Neuronal stem cell (in vitro differentiated cells): ENCODE measurements at regions not wholly inside any gene's neighbourhood (a gene's known extent, or its start where the extent isn't known, plus 50 kb on each side); places are given as distances from the start of the nearest gene placed in this dataset.

Experiments used
- DNase-seq: peaks from one replicate; pipeline ENCODE4 v3.0.0-alpha.2; 2013; ENCODE audit warnings: low spot score
- H2AFZ ChIP-seq: one replicate; pipeline ENCODE4 v1.6.1; 2013; ENCODE audit warnings: mild to moderate bottlenecking, low read length, inconsistent platforms
- H2AK5ac ChIP-seq: 2 replicates; pipeline ENCODE4 v1.6.1; 2013; ENCODE audit warnings: low read depth, mild to moderate bottlenecking, inconsistent platforms, low read length, moderate library complexity, mixed read lengths
- H2BK120ac ChIP-seq: 2 replicates; pipeline ENCODE4 v1.6.1; 2013; ENCODE audit warnings: low read depth, mild to moderate bottlenecking, inconsistent platforms, low read length, moderate library complexity, mixed read lengths
- H2BK12ac ChIP-seq: one replicate; pipeline ENCODE4 v1.6.1; 2013; ENCODE audit warnings: low read length, inconsistent platforms
- H2BK15ac ChIP-seq: 2 replicates; pipeline ENCODE4 v1.6.1; 2013; ENCODE audit warnings: mild to moderate bottlenecking, low read length, inconsistent platforms, mixed read lengths
- H2BK5ac ChIP-seq: one replicate; pipeline ENCODE4 v1.6.1; 2013; ENCODE audit warnings: inconsistent platforms, mild to moderate bottlenecking, low read length, moderate library complexity
- H3K14ac ChIP-seq: one replicate; pipeline ENCODE4 v1.6.1; 2013; ENCODE audit warnings: low read length, inconsistent platforms
- H3K18ac ChIP-seq: 2 replicates; pipeline ENCODE4 v1.6.1; 2013; ENCODE audit warnings: low read length, inconsistent platforms
- H3K23ac ChIP-seq: 2 replicates; pipeline ENCODE4 v1.6.1; 2013; ENCODE audit warnings: low read depth, mild to moderate bottlenecking, mixed read lengths, low read length, inconsistent platforms; ENCODE audit not compliant: poor library complexity
- H3K27ac ChIP-seq: replicated peaks from 3 replicates; pipeline ENCODE4 v1.5.1; 2013; ENCODE audit warnings: low read length, inconsistent platforms
- H3K27me3 ChIP-seq, 3 experiments: 2 replicates each; pipeline ENCODE4 v1.6.1; 2013; ENCODE audit warnings: low read length in 3 of 3, mild to moderate bottlenecking in 2 of 3, inconsistent platforms in 1 of 3, low read depth in 1 of 3, mixed read lengths in 1 of 3, moderate library complexity in 1 of 3; ENCODE audit not compliant: control insufficient read depth in 3 of 3, insufficient read depth in 3 of 3
- H3K36me3 ChIP-seq, 2 donors: replicated peaks in 1 of 2; 2 replicates each; pipeline ENCODE4 v1.6.1; 2013; ENCODE audit warnings: low read length in 2 of 2; ENCODE audit not compliant: control insufficient read depth in 2 of 2, insufficient read depth in 2 of 2
- H3K4ac ChIP-seq: 2 replicates; pipeline ENCODE4 v1.6.1; 2013; ENCODE audit warnings: inconsistent platforms, mild to moderate bottlenecking, low read length, moderate library complexity
- H3K4me1 ChIP-seq, 2 donors: 1 replicate in 1 of 2; 2 replicates in 1 of 2; pipeline ENCODE4 v1.6.1; 2013; ENCODE audit warnings: low read length in 2 of 2, low read depth in 1 of 2; ENCODE audit not compliant: control insufficient read depth in 2 of 2, insufficient read depth in 1 of 2
- H3K4me2 ChIP-seq: one replicate; pipeline ENCODE4 v1.6.1; 2013; ENCODE audit warnings: mild to moderate bottlenecking, low read length, inconsistent platforms; ENCODE audit not compliant: insufficient read depth, poor library complexity, severe bottlenecking
- H3K4me3 ChIP-seq, 2 donors: 2 replicates each; pipeline ENCODE4 v1.5.1; 2013; ENCODE audit warnings: low read length in 2 of 2, mild to moderate bottlenecking in 2 of 2, inconsistent platforms in 1 of 2, moderate library complexity in 1 of 2
- H3K79me1 ChIP-seq: one replicate; pipeline ENCODE4 v1.6.1; 2013; ENCODE audit warnings: low read depth, mild to moderate bottlenecking, inconsistent platforms, low read length, moderate library complexity
- H3K9ac ChIP-seq: one replicate; pipeline ENCODE4 v1.6.1; 2013; ENCODE audit warnings: mild to moderate bottlenecking, low read depth, low read length, inconsistent platforms; ENCODE audit not compliant: poor library complexity
- H3K9me3 ChIP-seq, 2 donors: replicated peaks in 1 of 2; 2 replicates each; pipeline versions ENCODE3 to v1.6.1; 2013; ENCODE audit warnings: low read length in 2 of 2, mild to moderate bottlenecking in 2 of 2, inconsistent platforms in 1 of 2, low read depth in 1 of 2, mixed read lengths in 1 of 2, moderate library complexity in 1 of 2; ENCODE audit not compliant: control insufficient read depth in 2 of 2, insufficient read depth in 1 of 2
- H4K8ac ChIP-seq: one replicate; pipeline ENCODE4 v1.6.1; 2013; ENCODE audit warnings: low read depth, mild to moderate bottlenecking, inconsistent platforms, low read length, moderate library complexity
- H4K91ac ChIP-seq: one replicate; pipeline ENCODE4 v1.6.1; 2013; ENCODE audit warnings: low read length, low read depth, mild to moderate bottlenecking, inconsistent platforms; ENCODE audit not compliant: poor library complexity
- WGBS, 2 donors: extraction: QIAGEN DNeasy Blood & Tissue Kit; methylation state at CpG; one replicate each; pipeline ENCODE4 v1.1.7; 2013; ENCODE audit warnings: missing lambda C conversion rate in 2 of 2, mixed read lengths in 1 of 2; ENCODE audit not compliant: insufficient read length in 2 of 2, insufficient replicate concordance in 1 of 2; ENCODE audit errors: extremely low coverage in 2 of 2; 5-methylcytosine and 5-hydroxymethylcytosine counted together

DNA sequence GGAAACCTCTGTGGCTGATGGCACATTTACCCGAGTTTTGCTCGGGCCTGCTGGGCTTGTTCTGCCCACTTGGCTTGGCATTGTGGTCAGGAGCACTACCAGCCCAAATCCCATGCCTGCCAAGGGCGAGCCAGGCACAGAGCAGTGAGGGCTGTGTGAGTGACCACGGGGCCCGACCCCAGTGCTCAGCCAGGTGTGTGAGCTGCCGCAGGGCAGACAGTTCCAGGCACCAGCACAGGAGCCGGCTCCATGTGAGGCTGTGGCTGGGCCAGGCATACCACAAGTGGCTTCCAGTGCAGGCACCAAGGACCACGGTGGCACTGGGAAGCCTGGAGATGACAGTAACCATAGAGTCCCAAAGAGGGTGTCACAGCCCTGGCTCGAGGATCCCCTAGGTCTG, 1225.5 kb upstream of the GJE1 start:
- Histone ChIP-seq H3K9ac (no peak overlapping the region), H2AFZ (no peak overlapping the region), H3K4me3 (no peak overlapping the region), H3K4ac (no peak overlapping the region), H2BK12ac (peak overlapping the region; percentile 14), H3K23ac (no peak overlapping the region), H4K8ac (no peak overlapping the region), H3K18ac (no peak overlapping the region), H3K4me1 (no peaks in the 10 kb centered on the region), H2BK120ac (no peak overlapping the region), H2AK5ac (no peak overlapping the region), H3K27ac (no peak overlapping the region), H3K27me3 (no peaks in the 10 kb centered on the region), H3K14ac (peak overlapping the region; percentile 39), H2BK5ac (no peak overlapping the region), H4K91ac (no peak overlapping the region), H2BK15ac (no peak overlapping the region), H3K36me3 (no peaks in the 10 kb centered on the region), H3K9me3 (peaks cover 5 to 8% of the 10 kb centered on the region in 2 donors), H3K79me1 (no peaks in the 10 kb centered on the region), H3K4me2 (no peak overlapping the region)
- DNase-seq = no peak
- no CpG with 5 or more reads among the region's 9 CpGs for WGBS, 2 donors

DNA sequence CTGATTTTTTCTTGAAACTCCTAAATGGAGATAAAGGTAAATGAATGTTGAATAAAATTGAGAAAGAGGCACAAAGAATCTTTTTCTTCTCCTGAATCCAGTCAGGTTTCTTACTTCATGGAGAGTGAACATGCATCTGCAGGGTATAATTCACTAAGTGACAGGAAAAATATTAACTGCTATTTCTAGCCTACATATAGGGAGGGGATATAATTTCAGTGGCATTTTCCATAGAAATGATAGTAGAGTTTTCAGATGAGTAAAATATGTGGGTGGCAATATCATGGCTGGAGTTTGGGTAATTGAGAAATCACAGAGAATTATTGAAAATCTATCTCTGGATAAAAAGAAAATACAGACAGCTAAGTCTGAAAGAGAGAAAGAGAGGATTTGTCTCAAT, 1227.0 kb upstream of the GJE1 start:
- Histone ChIP-seq H3K79me1 (no peaks in the 10 kb centered on the region), H3K4me3 (no peak overlapping the region), H3K18ac (no peak overlapping the region), H3K36me3 (no peaks in the 10 kb centered on the region), H2BK12ac (no peak overlapping the region), H2BK120ac (no peak overlapping the region), H3K9me3 (peaks cover 6 to 11% of the 10 kb centered on the region in 2 donors), H3K27ac (no peak overlapping the region), H4K8ac (no peak overlapping the region), H3K27me3 (no peaks in the 10 kb centered on the region), H2AFZ (no peak overlapping the region), H2AK5ac (no peak overlapping the region), H3K4me2 (no peak overlapping the region), H3K9ac (no peak overlapping the region), H3K4ac (no peak overlapping the region), H3K23ac (no peak overlapping the region), H2BK5ac (no peak overlapping the region), H3K14ac (no peak overlapping the region), H2BK15ac (no peak overlapping the region), H3K4me1 (no peaks in the 10 kb centered on the region), H4K91ac (no peak overlapping the region)
- DNase-seq = no peak

DNA sequence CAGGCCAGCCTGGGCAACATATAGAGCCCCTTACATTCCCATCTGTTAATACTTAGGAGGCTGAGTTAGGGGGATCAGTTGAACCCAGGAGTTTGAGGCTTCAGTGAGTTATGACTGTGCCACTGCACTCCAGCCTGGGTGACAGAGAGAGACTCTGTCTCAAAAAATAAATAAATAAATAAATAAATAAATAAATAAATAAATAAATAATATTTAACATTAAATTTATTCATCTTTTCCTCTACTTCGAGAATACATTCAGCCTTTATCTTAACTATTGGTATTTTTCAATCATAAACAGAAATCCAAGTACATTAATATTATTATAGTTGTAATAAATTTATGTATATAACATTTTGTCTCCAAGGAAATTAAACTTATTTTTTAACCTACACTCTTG, 1227.7 kb upstream of the GJE1 start:
- Histone ChIP-seq H2BK12ac (no peak overlapping the region), H4K91ac (no peak overlapping the region), H3K4ac (no peak overlapping the region), H2BK15ac (no peak overlapping the region), H3K23ac (no peak overlapping the region), H3K14ac (no peak overlapping the region), H3K9ac (no peak overlapping the region), H3K36me3 (no peaks in the 10 kb centered on the region), H3K79me1 (no peaks in the 10 kb centered on the region), H3K27ac (no peak overlapping the region), H3K27me3 (no peaks in the 10 kb centered on the region), H3K4me2 (no peak overlapping the region), H3K4me3 (no peak overlapping the region), H4K8ac (no peak overlapping the region), H2BK5ac (no peak overlapping the region), H3K4me1 (no peaks in the 10 kb centered on the region), H3K9me3 (peaks cover 6 to 11% of the 10 kb centered on the region in 2 donors), H3K18ac (no peak overlapping the region), H2AFZ (no peak overlapping the region), H2BK120ac (no peak overlapping the region), H2AK5ac (no peak overlapping the region)
- DNase-seq = no peak
- WGBS, 2 donors = no CpG with 5 or more reads among the region's 1 CpG

DNA sequence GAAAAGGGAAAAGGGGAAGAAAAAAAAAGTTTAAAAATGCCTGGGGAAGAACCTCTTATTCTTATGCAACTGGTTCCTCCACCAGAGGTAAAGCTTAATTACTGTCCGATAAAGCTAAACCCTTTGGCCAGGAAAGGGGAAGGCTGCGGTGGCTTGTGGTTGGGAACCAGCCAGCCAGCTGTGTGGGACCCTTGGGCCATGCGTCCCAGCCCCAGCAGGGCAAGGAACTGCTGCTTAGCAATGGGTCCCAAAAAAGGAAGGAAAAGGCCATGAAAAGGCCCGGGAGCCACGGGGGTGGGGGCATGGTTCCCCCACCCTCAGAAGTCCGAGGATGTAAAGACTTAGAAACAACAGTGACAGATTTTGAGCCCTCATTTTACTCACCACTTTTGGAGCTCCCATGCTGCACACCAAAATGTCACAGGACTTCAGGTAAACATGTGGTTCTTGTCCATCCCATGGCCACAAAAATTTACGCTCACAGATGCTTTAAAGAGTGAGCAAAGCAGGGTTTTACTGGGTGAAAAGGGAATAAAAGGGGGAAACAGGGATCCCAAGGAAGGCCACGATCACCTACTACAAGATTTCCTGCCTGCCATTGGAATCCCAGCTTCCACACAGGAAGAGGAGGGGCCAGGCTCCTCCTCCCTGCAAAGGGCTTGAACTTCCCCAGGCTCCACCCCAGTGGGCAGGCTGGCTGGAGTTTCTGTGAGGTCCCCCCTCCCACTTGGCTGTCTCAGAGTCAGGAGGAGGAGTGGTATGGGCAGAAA, 1234.7 kb upstream of the GJE1 start:
- H3K23ac ChIP-seq = no peak overlapping the region
- H3K4me3 ChIP-seq = peak overlapping the region in 1 of 2 donors; percentile 49

More for the DNA sequence above, 1234.7 kb upstream of the GJE1 start:
- no CpG with 5 or more reads among the region's 8 CpGs for WGBS, 2 donors
- H4K91ac ChIP-seq = no peak overlapping the region
- no peaks in the 10 kb centered on the region for H3K27me3 ChIP-seq
- no peak overlapping the region for H2AK5ac ChIP-seq
- no peak overlapping the region for H2BK5ac ChIP-seq
- no peak overlapping the region for H3K4me2 ChIP-seq
- H3K18ac ChIP-seq = no peak overlapping the region
- H3K4ac ChIP-seq = no peak overlapping the region
- no peak overlapping the region for H3K9ac ChIP-seq
- no peak overlapping the region for H2BK12ac ChIP-seq
- H2AFZ ChIP-seq = peak overlapping the region; percentile 87
- H3K27ac ChIP-seq = no peak overlapping the region
- no peak overlapping the region for H2BK15ac ChIP-seq
- no peak overlapping the region for H3K14ac ChIP-seq
- DNase-seq = no peak
- H4K8ac ChIP-seq = no peak overlapping the region
- H2BK120ac ChIP-seq = no peak overlapping the region
- peaks cover 3 to 6% of the 10 kb centered on the region in 2 donors for H3K9me3 ChIP-seq
- no peaks in the 10 kb centered on the region for H3K36me3 ChIP-seq
- H3K4me1 ChIP-seq = no peaks in the 10 kb centered on the region
- H3K79me1 ChIP-seq = no peaks in the 10 kb centered on the region
